T-cell (primary cell): ENCODE measurements at regions not wholly inside any gene's neighbourhood (a gene's known extent, or its start where the extent isn't known, plus 50 kb on each side); places are given as distances from the start of the nearest gene placed in this dataset.
"Not testable (repeated sequence)": the region's sequence is repeated elsewhere in the genome, so short reads cannot be mapped to it uniquely, and the experiment has no call there.

Experiments used
- ATAC-seq, 4 experiments: fragments of 200-7000 bp in 3 of 4; fragments of 150-1000 bp in 1 of 4; cut with Tn5 transposase; replicated peaks in 1 of 4; 1 replicate in 3 of 4; 2 replicates in 1 of 4; pipeline ENCODE4 v1.10.0; 2021; ENCODE audit warnings: moderate library complexity in 3 of 4, mild to moderate bottlenecking in 2 of 4, moderate number of reproducible peaks in 1 of 4
- CTCF ChIA-PET, 2 donors: fragments of 300-600 bp; sonication (Branson Sonifier 250); formaldehyde crosslinking; loops; one replicate each; lab custom pipeline; 2022; ENCODE audit warnings: antibody characterized with exemption in 2 of 2; lab: Charles Lee
- POLR2A ChIA-PET, 2 donors: fragments of 300-600 bp; sonication (Branson Sonifier 250); formaldehyde crosslinking; loops; one replicate each; lab custom pipeline; 2022; ENCODE audit warnings: antibody characterized with exemption in 2 of 2; lab: Charles Lee
- DNase-seq, 35 experiments: peaks; one replicate each; pipeline versions ENCODE4 v3.0.0 to v3.0.0-alpha.2; 2013 to 2023
- H3K27ac ChIP-seq: one replicate; pipeline ENCODE4 v1.5.1; 2013; ENCODE audit warnings: low read length
- H3K27me3 ChIP-seq, 2 experiments: replicated peaks in 1 of 2; 1 replicate in 1 of 2; 2 replicates in 1 of 2; pipeline versions ENCODE4 v1.6.1 to v1.7.0; 2013; ENCODE audit warnings: low read length in 1 of 2, mixed read lengths in 1 of 2; ENCODE audit not compliant: control insufficient read depth in 2 of 2, insufficient read depth in 2 of 2; ENCODE audit errors: extremely low read depth in 1 of 2
- H3K36me3 ChIP-seq, 2 donors: 1 replicate in 1 of 2; 2 replicates in 1 of 2; pipeline versions ENCODE4 v1.6.1 to v1.7.0; 2013; ENCODE audit warnings: low read length in 1 of 2; ENCODE audit not compliant: control insufficient read depth in 2 of 2, insufficient read depth in 1 of 2; ENCODE audit errors: extremely low read depth in 1 of 2
- H3K4me1 ChIP-seq, 2 experiments: 1 replicate in 1 of 2; 2 replicates in 1 of 2; pipeline versions ENCODE4 v1.6.1 to v1.7.0; 2013; ENCODE audit warnings: low read length in 2 of 2, mixed read lengths in 1 of 2; ENCODE audit not compliant: insufficient read depth in 2 of 2, control insufficient read depth in 1 of 2; ENCODE audit errors: extremely low read depth in 1 of 2
- H3K4me3 ChIP-seq, 2 donors: 1 replicate in 1 of 2; 2 replicates in 1 of 2; pipeline versions ENCODE4 v1.5.1 to v1.7.0; 2013; ENCODE audit warnings: mild to moderate bottlenecking in 2 of 2, low read length in 1 of 2, moderate library complexity in 1 of 2; ENCODE audit not compliant: control insufficient read depth in 1 of 2; ENCODE audit errors: extremely low read depth in 1 of 2
- H3K9me3 ChIP-seq: 2 replicates; pipeline ENCODE4 v1.7.0; 2013
- H3K27ac Mint-ChIP-seq, 2 donors: one replicate each; pipeline ENCODE4 v1.8.0; 2020 to 2021; ENCODE audit warnings: mild to moderate bottlenecking in 2 of 2, mixed read lengths in 2 of 2
- H3K27me3 Mint-ChIP-seq, 2 donors: one replicate each; pipeline ENCODE4 v1.8.0; 2021 to 2022; ENCODE audit warnings: mixed read lengths in 2 of 2
- H3K36me3 Mint-ChIP-seq: one replicate; pipeline ENCODE4 v1.8.0; 2021; ENCODE audit warnings: mixed read lengths
- H3K4me1 Mint-ChIP-seq, 3 donors: one replicate each; pipeline ENCODE4 v1.8.0; 2020 to 2022; ENCODE audit warnings: mixed read lengths in 3 of 3, mild to moderate bottlenecking in 1 of 3
- H3K4me3 Mint-ChIP-seq, 3 donors: one replicate each; pipeline ENCODE4 v1.8.0; 2020 to 2022; ENCODE audit warnings: mild to moderate bottlenecking in 3 of 3, mixed read lengths in 3 of 3, moderate library complexity in 3 of 3
- H3K9me3 Mint-ChIP-seq, 3 donors: one replicate each; pipeline ENCODE4 v1.8.0; 2020 to 2022; ENCODE audit warnings: mixed read lengths in 3 of 3
- WGBS: methylation state at CpG from one replicate; pipeline ENCODE4 v1.1.5; 2013; ENCODE audit warnings: missing lambda C conversion rate; ENCODE audit not compliant: insufficient coverage; 5-methylcytosine and 5-hydroxymethylcytosine counted together

GRCh38 chr1:38585460-38585859 lies 274.1 kb downstream of the RRAGC start:
- no peaks in the 10 kb centered on the region for H3K36me3 Mint-ChIP-seq
- H3K27me3 ChIP-seq = peaks cover 0 to 35% of the 10 kb centered on the region in 2 experiments
- peaks cover 0 to 4% of the 10 kb centered on the region in 2 experiments for H3K4me1 ChIP-seq
- ChIA-PET CTCF (interaction anchor here (0.6 kb wide), 4 partner anchors 17 to 128 kb away, joined by 3 to 5 read pairs (median 4); no protein-coding TSS in a partner anchor), POLR2A (interaction anchor here in 1 of 2 donors (0.5 to 0.6 kb wide), 2 partner anchors 53 to 544 kb away, joined by 5 to 6 read pairs; no protein-coding TSS in a partner anchor)
- no peaks in the 10 kb centered on the region for H3K36me3 ChIP-seq
- no peak overlapping the region for H3K27ac ChIP-seq
- H3K4me3 Mint-ChIP-seq = no peak overlapping the region
- 93% methylated on average over 2 of the region's 3 CpGs for WGBS
- peaks cover 10 to 16% (median 14%) of the 10 kb centered on the region in 3 donors for H3K4me1 Mint-ChIP-seq
- DNase-seq = no peak
- no peaks in the 10 kb centered on the region for H3K9me3 ChIP-seq
- H3K4me3 ChIP-seq = no peak overlapping the region
- ATAC-seq = no peak
- peaks cover 13 to 18% of the 10 kb centered on the region in 2 donors for H3K27me3 Mint-ChIP-seq
- H3K9me3 Mint-ChIP-seq = no peaks in the 10 kb centered on the region
- no peak overlapping the region for H3K27ac Mint-ChIP-seq

DNA sequence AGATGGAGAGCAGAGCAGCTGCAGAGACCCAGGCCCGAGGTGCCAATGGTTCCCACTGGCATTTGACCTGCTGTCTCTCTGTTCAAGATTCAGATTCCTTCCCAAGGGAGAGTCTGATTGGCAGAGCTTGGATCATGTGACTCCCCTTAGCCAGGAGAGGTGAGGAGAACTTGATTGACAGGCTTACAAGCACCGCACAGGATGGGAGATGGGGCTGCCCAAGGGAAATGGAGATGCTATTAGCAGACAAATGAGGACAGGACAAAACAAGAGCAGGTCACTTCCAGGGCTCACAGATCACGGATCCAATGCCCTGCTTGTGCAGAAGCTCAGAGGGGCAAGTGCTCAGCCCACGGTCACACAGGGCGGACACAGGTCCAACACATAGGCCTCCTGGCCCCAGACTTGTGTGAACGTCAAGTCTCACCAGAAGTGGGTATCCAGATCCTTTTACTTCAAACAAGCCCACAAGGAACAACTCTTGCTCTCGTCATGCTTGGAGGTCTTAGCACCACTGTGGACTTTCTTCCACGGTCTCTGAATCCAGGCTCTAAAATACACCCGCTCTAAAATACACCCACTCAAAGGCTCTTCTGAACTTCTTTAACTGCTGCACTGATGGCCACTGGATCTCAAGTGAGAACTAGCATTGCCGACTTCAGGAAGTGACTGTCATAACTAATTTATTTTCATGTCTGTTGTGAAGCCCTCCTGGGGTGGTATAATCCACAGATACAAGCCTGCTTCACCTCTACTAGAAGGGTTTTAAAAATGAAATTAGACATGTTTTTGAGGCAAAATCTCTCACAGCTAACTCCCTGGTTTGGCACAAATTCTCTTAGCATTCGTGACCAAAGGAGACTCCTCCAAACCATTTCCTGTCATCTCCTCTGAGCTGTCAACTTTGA lies 274.9 kb downstream of the RRAGC start:
- DNase-seq (peak in 1 of 35 experiments; percentile 1), ATAC-seq (no peak)
- peaks cover 0 to 4% of the 10 kb centered on the region in 2 experiments for H3K4me1 ChIP-seq
- Mint-ChIP-seq H3K4me1 (peaks cover 10 to 16% (median 14%) of the 10 kb centered on the region in 3 donors), H3K27me3 (peaks cover 21 to 25% of the 10 kb centered on the region in 2 donors), H3K4me3 (no peak overlapping the region), H3K27ac (no peak overlapping the region), H3K9me3 (no peaks in the 10 kb centered on the region), H3K36me3 (no peaks in the 10 kb centered on the region)
- WGBS = 71% methylated on average over 9 of the region's 11 CpGs
- no peaks in the 10 kb centered on the region for H3K36me3 ChIP-seq
- H3K27ac ChIP-seq = no peak overlapping the region
- ChIA-PET POLR2A (interaction anchor here in 1 of 2 donors (0.7 kb wide), 1 partner anchor 88 kb away, joined by 3 read pairs; no protein-coding TSS in a partner anchor), CTCF (no interaction called here)
- peaks cover 0 to 38% of the 10 kb centered on the region in 2 experiments for H3K27me3 ChIP-seq
- no peaks in the 10 kb centered on the region for H3K9me3 ChIP-seq
- no peak overlapping the region for H3K4me3 ChIP-seq

DNA sequence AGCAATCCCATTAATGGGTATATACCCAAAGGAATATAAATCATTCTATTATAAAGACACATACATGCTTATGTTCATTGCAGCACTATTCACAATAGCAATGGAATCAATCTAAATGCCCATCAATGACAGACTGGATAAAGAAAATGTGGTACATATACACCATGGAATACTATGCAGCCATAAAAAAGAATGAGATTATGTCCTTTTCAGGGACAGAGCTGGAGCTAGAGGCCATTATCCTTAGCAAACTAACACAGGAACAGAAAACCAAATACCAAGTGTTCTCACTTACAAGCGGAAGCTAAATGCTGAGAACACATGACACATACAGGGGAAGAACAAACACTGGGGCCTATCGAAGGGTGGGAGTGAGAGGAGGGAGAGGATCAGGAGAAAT lies 276.3 kb downstream of the RRAGC start:
- H3K4me3 Mint-ChIP-seq, CTCF ChIA-PET, H3K27ac Mint-ChIP-seq: not testable (repeated sequence)

GRCh38 chr1:38581396-38581795 lies 278.2 kb downstream of the RRAGC start:
- H3K4me1 Mint-ChIP-seq = peaks cover 17 to 27% (median 20%) of the 10 kb centered on the region in 3 donors
- DNase-seq (peak in 1 of 35 experiments; percentile 3), ATAC-seq (no peak)
- WGBS = 0% methylated on average over 1 of the region's 2 CpGs
- no peak overlapping the region for H3K27ac ChIP-seq
- POLR2A ChIA-PET = no interaction called here
- peaks cover 4 to 45% of the 10 kb centered on the region in 2 experiments for H3K27me3 ChIP-seq
- no peak overlapping the region for H3K27ac Mint-ChIP-seq
- no peaks in the 10 kb centered on the region for H3K36me3 ChIP-seq
- H3K4me3 ChIP-seq = no peak overlapping the region
- H3K27me3 Mint-ChIP-seq = peaks cover 39 to 44% of the 10 kb centered on the region in 2 donors
- peaks cover 0 to 14% of the 10 kb centered on the region in 2 experiments for H3K4me1 ChIP-seq
- H3K4me3 Mint-ChIP-seq = no peak overlapping the region
- H3K9me3 ChIP-seq = no peaks in the 10 kb centered on the region
- H3K9me3 Mint-ChIP-seq = no peaks in the 10 kb centered on the region
- H3K36me3 Mint-ChIP-seq = no peaks in the 10 kb centered on the region
- CTCF ChIA-PET = no interaction called here

More for the DNA sequence above, 276.3 kb downstream of the RRAGC start:
- peaks cover 29 to 37% of the 10 kb centered on the region in 2 donors for H3K27me3 Mint-ChIP-seq
- H3K9me3 Mint-ChIP-seq, H3K27ac ChIP-seq, H3K36me3 Mint-ChIP-seq, H3K36me3 ChIP-seq, DNase-seq, ATAC-seq, H3K4me3 ChIP-seq, POLR2A ChIA-PET, H3K9me3 ChIP-seq: not testable (repeated sequence)
- peaks cover 0 to 42% of the 10 kb centered on the region in 2 experiments for H3K27me3 ChIP-seq
- H3K4me1 ChIP-seq = peaks cover 0 to 13% of the 10 kb centered on the region in 2 experiments
- H3K4me1 Mint-ChIP-seq = peaks cover 16 to 25% (median 17%) of the 10 kb centered on the region in 3 donors
- no CpG with 5 or more reads among the region's 2 CpGs for WGBS

- H3K4me1 Mint-ChIP-seq = peaks cover 16 to 25% (median 19%) of the 10 kb centered on the region in 3 donors
- H3K27me3 ChIP-seq = peaks cover 4 to 50% of the 10 kb centered on the region in 2 experiments
- peaks cover 39 to 46% of the 10 kb centered on the region in 2 donors for H3K27me3 Mint-ChIP-seq
- no peak overlapping the region for H3K4me3 ChIP-seq
- H3K36me3 ChIP-seq = no peaks in the 10 kb centered on the region
- ATAC-seq (no peak), DNase-seq (no peak)
- no peak overlapping the region for H3K27ac ChIP-seq
- no peaks in the 10 kb centered on the region for H3K36me3 Mint-ChIP-seq
- no peak overlapping the region for H3K4me3 Mint-ChIP-seq
- ChIA-PET CTCF (no interaction called here), POLR2A (no interaction called here)
- H3K9me3 Mint-ChIP-seq = no peaks in the 10 kb centered on the region
- H3K4me1 ChIP-seq = peaks cover 0 to 14% of the 10 kb centered on the region in 2 experiments
- H3K9me3 ChIP-seq = no peaks in the 10 kb centered on the region
- no peak overlapping the region for H3K27ac Mint-ChIP-seq
- WGBS = 100% methylated on average over 1 of the region's 2 CpGs
Measured at GRCh38 chr1:38580594-38580993, 279.0 kb downstream of the RRAGC start.

- peaks cover 7 to 16% (median 11%) of the 10 kb centered on the region in 3 donors for H3K4me1 Mint-ChIP-seq
- Histone ChIP-seq H3K4me1 (peaks cover 0 to 14% of the 10 kb centered on the region in 2 experiments), H3K4me3 (peak overlapping the region in 1 of 2 donors; percentile 56), H3K27ac (no peak overlapping the region), H3K9me3 (no peaks in the 10 kb centered on the region), H3K36me3 (no peaks in the 10 kb centered on the region), H3K27me3 (peaks cover 4 to 43% of the 10 kb centered on the region in 2 experiments)
- DNase-seq (no peak), ATAC-seq (no peak)
- no peaks in the 10 kb centered on the region for H3K36me3 Mint-ChIP-seq
- WGBS = 81% methylated on average over 4 of the region's 5 CpGs
- peak overlapping the region in 1 of 3 donors; percentile 72 for H3K4me3 Mint-ChIP-seq
- no peak overlapping the region for H3K27ac Mint-ChIP-seq
- no peaks in the 10 kb centered on the region for H3K9me3 Mint-ChIP-seq
- ChIA-PET POLR2A (no interaction called here), CTCF (no interaction called here)
- H3K27me3 Mint-ChIP-seq = peaks cover 39 to 46% of the 10 kb centered on the region in 2 donors
Measured at GRCh38 chr1:38579056-38579455, 280.5 kb downstream of the RRAGC start.
